NT2/D1 (cell line): ENCODE measurements at regions not wholly inside any gene's neighbourhood (a gene's known extent, or its start where the extent isn't known, plus 50 kb on each side); places are given as distances from the start of the nearest gene placed in this dataset.

Experiments used
- SUZ12 ChIP-seq: IDR thresholded peaks from 2 replicates; pipeline ENCODE4 v1.6.1; 2011; ENCODE audit not compliant: insufficient read length, insufficient read depth; ENCODE audit errors: extremely low read depth
- YY1 ChIP-seq: IDR thresholded peaks from 2 replicates; pipeline ENCODE4 v1.6.1; 2011; ENCODE audit not compliant: insufficient read length, insufficient read depth
- ZNF274 ChIP-seq: IDR thresholded peaks from 2 replicates; pipeline ENCODE4 v1.6.1; 2011; ENCODE audit warnings: mild to moderate bottlenecking, low read depth, low read length

GRCh38 chr2:186164325-186164724, 321.7 kb upstream of the ZC3H15 start:
- TF ChIP-seq YY1 (no peak), SUZ12 (no peak), ZNF274 (no peak)
